NCI-H526 treated with DMSO at 0.1 percent for 48 hours (cell line): ENCODE measurements at regions not wholly inside any gene's neighbourhood (a gene's known extent, or its start where the extent isn't known, plus 50 kb on each side); places are given as distances from the start of the nearest gene placed in this dataset.
A peak's percentile ranks its signal among the peaks of the same experiment; 100 is the strongest.
"Not testable (repeated sequence)": the region's sequence is repeated elsewhere in the genome, so short reads cannot be mapped to it uniquely, and the experiment has no call there.

ENCODE experiments used
- DNase-seq: peaks from one replicate; lab custom pipeline; 2025; lab: John Stamatoyannopoulos, UW

DNA sequence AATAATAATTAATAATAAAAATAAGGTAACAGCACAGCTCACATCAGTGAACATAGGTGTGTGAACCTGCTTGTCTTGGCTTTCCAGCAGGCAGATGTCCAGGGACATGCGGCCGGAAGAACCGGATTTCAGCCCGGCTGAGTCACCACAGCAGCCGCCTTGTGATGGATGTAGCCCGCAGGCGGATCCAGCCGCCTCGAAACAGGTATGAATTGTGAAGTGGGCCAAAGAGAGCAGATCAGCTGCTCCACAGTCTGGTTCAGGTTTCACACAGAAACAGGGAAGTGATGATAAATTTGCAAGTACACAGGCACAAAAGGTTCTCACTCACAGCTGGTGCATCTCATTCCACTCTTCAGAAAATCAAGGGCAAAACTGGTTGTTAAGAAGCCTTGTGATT lies 55.1 kb downstream of the ID4 start:
- peak; percentile 75 for DNase-seq

GRCh38 chr6:19895866-19896692 lies 58.9 kb downstream of the ID4 start:
- DNase-seq: no peak

DNA sequence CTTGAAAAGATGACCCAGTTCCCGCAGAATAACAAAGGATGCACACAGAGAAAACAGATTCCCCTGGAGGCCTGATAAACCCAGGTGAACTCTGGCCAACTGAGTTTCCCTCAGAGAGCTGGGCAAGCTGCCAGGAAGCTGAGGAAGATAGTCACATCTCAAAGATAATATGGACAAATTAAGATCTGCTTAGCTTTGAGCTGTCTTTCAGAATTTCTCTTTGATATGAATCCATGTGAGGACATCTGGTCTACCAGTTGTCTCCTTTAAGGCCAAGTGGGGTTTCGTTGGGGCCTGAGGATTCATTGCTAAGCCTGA lies 59.5 kb downstream of the ID4 start:
- no peak for DNase-seq

DNA sequence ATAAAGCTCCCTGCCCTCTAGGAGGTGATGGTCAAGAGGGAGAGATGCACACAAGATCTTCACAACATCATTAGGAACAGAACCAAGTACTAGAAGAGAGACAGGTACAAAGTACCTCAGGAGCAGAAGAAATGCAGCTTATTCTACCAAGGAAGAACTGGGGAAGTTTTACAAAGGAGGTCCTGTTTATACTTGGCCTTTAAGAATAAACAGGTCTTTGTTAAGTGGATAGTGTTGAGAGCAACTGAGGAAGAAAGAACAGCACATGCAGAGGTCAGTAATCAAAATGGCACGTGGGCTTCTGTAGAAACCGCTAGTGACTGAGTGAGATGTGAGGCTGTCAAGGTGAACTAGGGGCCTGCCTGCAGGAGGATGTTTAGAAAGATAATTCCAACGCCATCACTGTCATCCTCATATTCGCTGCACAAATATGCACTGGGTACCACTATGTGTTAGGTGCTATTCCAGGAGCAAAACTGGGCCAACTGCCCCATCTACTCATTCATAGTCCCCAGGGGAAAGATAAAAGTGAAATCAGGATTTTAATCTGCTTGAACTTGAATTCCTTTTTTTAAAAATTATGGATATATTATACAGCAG lies 61.1 kb downstream of the ID4 start:
- no peak for DNase-seq

- DNase-seq: no peak
Observed at GRCh38 chr6:19902201-19902600, 65.0 kb downstream of the ID4 start.

- not testable (repeated sequence) for DNase-seq
Observed at GRCh38 chr6:19904408-19904807, 67.2 kb downstream of the ID4 start.

GRCh38 chr6:19905584-19905983 lies 68.4 kb downstream of the ID4 start:
- DNase-seq: no peak

DNA sequence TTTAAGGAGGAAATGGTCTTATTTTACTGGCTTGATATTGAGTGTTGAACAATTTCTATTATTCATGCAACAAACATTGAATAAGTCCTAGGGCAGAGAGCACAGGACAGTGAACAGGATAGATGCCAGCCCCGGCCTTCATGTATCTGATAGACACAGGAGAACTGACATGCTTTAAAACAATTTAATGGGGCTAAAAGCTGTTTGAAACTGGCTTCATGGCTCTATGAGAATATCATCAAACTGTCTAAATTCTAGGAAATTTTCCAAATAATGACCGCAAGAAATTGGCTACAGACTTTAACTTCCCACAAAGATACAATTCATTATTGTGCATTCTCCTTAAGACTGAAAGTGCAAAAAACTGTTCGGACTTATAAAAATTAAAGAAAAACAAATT lies 69.0 kb downstream of the ID4 start:
- no peak for DNase-seq

DNA sequence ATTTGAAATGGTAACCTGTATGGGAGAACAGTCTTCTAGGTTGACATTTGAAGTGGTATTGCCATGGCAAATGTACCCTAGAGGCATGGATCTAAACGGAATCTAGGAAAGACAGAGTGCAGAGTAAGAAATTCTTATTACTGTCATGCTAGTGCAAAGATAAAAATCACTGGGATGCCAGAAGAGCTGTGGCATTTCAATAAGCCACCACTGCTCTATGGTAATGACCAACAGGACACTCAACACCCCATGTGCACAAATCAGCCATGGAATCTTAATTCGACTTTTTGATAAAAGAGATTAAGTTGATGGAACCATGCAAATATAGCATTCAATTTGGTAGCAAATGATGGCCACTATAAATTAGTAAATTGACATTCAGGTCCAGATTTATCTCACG lies 74.1 kb downstream of the ID4 start:
- no peak for DNase-seq

DNA sequence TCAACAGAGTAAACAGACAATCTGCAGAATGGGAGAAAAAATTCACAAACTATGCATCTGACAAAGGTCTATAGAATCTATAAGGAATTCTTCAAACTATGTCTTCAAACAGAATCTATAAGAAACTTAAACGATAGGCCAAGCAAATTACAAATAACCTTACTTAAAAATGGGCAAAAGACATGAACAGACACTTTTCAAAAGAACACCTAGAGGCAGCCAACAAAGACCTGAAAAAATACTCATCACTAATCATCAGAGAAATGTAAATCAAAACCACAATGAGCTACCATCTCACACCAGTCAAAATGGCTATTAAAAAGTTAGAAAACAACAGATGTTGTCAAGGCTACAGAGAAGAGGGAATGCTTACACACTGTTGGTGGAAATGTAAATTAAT lies 81.3 kb downstream of the ID4 start:
- DNase-seq: no peak

- DNase-seq: no peak
Observed at GRCh38 chr6:19921786-19922185, 84.6 kb downstream of the ID4 start.

- DNase-seq: no peak
Observed at GRCh38 chr6:19925533-19925932, 88.4 kb downstream of the ID4 start.

GRCh38 chr6:19928461-19928860 lies 91.3 kb downstream of the ID4 start:
- no peak for DNase-seq

DNA sequence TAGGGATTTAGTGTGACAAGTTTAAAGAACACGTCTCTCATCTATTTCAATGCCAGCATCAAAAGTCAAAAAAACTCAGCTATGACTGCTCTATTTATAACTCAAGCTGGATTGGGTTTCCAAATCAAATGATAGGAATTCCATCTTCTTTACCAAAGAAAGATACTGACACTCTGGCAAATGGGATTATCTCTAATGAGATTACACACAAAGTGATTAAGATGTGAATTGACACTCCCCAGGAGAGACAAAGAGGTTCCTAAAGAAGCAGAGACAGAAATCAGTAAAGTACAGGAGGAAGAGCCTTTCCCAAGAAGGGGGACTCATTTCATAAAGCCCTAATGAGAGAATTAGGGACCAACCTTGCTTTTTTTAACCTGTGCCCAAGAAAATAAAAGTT lies 92.1 kb downstream of the ID4 start:
- no peak for DNase-seq

- no peak for DNase-seq
Observed at GRCh38 chr6:19934996-19935591, 97.9 kb downstream of the ID4 start.

- DNase-seq: not testable (repeated sequence)
Observed at GRCh38 chr6:19939321-19939720, 102.2 kb downstream of the ID4 start.

DNA sequence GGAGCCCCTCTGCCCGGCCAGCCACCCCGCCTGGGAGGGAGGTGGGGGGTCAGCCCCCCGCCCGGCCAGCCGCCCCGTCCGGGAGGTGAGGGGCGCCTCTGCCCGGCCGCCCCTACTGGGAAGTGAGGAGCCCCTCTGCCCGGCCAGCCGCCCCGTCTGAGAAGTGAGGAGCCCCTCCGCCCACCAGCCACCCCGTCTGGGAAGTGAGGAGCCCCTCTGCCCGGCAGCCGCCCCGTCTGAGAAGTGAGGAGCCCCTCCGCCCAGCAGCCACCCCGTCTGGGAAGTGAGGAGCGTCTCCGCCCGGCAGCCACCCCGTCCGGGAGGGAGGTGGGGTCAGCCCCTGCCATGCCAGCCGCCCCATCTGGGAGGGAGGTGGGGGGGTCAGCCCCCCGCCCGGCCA lies 102.8 kb downstream of the ID4 start:
- DNase-seq: not testable (repeated sequence)

DNA sequence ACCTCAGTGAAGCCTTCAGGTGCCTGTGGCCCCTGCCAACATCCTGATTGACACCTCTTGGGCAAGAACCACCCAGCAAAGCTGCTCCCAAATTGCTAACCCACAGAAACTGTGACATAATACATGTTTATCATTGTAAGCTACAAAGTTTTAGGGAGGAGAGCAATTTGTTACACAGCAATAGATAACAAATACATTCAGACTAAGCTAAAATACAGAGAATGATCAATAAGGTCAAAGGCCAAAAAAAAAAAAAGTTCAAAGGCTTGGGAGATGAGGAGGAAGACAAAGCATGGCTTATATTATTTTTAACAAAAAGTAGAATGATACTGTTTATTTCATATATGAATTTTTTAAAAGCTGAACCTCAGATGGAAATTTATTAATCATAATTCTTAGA lies 105.9 kb downstream of the ID4 start:
- DNase-seq: no peak

DNA sequence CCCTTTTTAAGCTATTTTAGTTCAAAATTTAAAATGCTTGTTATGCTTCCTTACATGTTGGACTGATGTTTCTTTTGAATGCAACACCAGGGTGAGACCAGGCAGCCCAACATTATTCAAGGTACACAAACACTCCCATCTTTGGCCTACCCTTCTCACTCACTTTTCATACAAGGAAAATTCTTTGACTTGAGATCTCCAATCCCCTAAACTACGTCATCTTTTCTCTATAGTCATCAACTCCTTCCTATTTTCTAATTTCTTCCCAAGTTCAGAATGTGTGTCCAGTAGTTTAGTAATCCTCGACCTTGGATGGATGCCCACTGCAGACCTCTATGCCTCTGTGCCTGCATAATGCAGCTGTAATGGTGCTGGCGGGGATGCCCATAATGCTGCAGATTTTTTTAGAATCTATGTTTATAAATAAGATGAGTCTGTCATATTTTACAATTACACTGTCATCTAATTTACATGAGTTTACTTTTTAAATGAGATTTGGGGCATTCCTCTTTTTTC lies 108.7 kb downstream of the ID4 start:
- no peak for DNase-seq

DNA sequence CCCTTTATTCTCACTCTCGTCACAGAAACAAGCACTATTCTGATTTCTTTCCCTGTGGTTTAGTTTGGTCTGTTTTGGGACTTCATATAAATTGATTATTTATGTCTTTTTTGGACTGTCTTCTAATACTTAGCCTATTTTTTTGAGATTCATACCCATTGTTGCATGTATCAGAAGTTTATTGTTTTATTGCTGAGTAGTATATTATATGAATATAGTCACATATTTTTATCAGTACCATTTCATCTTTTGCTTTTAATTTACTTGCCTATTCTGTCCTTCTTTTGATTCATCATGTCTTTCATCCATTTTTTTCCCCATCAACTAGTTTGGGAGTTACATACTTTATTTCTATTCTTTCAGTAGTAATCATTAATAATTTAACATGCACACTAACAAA lies 112.0 kb downstream of the ID4 start:
- DNase-seq: no peak

DNA sequence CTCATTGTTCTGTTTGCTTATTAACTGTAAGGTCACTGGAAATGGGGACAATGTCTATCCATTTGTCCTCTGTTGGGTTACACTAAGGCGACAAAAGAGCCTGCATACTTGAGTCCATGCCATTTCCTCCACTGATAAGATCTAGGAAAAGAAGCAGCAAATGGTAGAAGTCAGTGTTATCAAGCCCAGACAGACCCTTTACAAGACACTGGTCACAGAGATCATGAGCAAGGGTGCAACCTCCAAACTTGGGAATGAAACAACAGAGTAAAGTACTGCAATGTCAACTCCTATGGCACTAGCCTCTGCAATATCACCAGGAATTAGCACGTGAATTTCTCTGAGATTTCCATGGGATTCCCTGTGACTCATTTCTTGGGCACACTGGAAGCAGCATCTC lies 126.9 kb downstream of the ID4 start:
- DNase-seq: no peak

- no peak for DNase-seq
Observed at GRCh38 chr6:19968201-19968600, 131.0 kb downstream of the ID4 start.

DNA sequence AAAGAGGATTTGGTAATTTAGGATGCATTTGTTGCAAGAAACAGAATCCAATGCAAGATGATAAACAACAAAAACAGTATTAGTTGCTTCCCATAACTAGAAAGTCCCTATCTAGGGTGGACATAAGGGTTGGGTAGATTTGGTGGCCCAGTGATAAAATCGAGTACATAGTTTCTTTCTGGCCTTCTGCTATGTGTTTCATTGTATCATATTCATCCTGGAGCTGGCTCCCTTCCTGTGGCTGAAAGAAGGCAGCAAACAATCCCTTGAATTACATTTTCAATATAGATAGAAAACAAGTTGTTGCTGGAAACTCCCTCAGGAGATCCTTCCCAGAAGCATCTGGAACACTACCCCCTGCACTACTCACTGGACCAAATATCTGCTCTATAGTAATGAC lies 135.1 kb downstream of the ID4 start:
- no peak for DNase-seq
